GM23338 (cell line): ENCODE measurements at regions not wholly inside any gene's neighbourhood (a gene's known extent, or its start where the extent isn't known, plus 50 kb on each side); places are given as distances from the start of the nearest gene placed in this dataset.

Source experiments
- ATAC-seq: fragments of 200-7000 bp; cut with Tn5 transposase; 3 replicates; pipeline ENCODE4 v1.9.1; 2020
- DNase-seq: peaks from one replicate; pipeline ENCODE4 v3.0.0-alpha.2; 2015; ENCODE audit warnings: low spot score
- H2AFZ ChIP-seq: fragments of 200-600 bp; sonication (generic); 2 replicates; pipeline ENCODE4 v1.8.0; 2016; ENCODE audit warnings: antibody characterized with exemption, mild to moderate bottlenecking, moderate library complexity
- H3F3A ChIP-seq: fragments of 200-600 bp; sonication (generic); replicated peaks from 2 replicates; pipeline ENCODE4 v1.8.0; 2017; ENCODE audit warnings: antibody characterized with exemption, mixed run types, low read depth
- H3K27ac ChIP-seq: fragments of 200-600 bp; sonication (generic); 2 replicates; pipeline ENCODE4 v1.6.1; 2016; ENCODE audit warnings: low read depth
- H3K27me3 ChIP-seq: fragments of 200-600 bp; sonication (generic); 2 replicates; pipeline ENCODE4 v1.8.0; 2016; ENCODE audit warnings: mild to moderate bottlenecking, mixed run types, moderate library complexity; ENCODE audit not compliant: insufficient read depth
- H3K36me3 ChIP-seq: fragments of 200-600 bp; sonication (generic); 2 replicates; pipeline ENCODE4 v1.8.0; 2016; ENCODE audit warnings: mild to moderate bottlenecking; ENCODE audit not compliant: insufficient read depth
- H3K4me1 ChIP-seq: fragments of 200-600 bp; sonication (generic); 2 replicates; pipeline ENCODE4 v1.8.0; 2016; ENCODE audit warnings: mild to moderate bottlenecking, moderate library complexity; ENCODE audit not compliant: insufficient read depth
- H3K4me2 ChIP-seq: fragments of 200-600 bp; sonication (generic); 2 replicates; pipeline ENCODE4 v1.7.1; 2017; ENCODE audit warnings: mixed run types
- H3K4me3 ChIP-seq: fragments of 200-600 bp; sonication (generic); 2 replicates; pipeline ENCODE4 v1.6.1; 2016; ENCODE audit warnings: mixed run types
- H3K79me2 ChIP-seq: fragments of 200-600 bp; sonication (generic); replicated peaks from 2 replicates; pipeline ENCODE4 v1.8.0; 2017; ENCODE audit warnings: mild to moderate bottlenecking; ENCODE audit not compliant: insufficient read depth
- H3K9me2 ChIP-seq: fragments of 200-600 bp; sonication (generic); 2 replicates; pipeline ENCODE4 v1.8.0; 2017; ENCODE audit not compliant: insufficient read depth
- H4K20me1 ChIP-seq: fragments of 200-600 bp; sonication (generic); replicated peaks from 2 replicates; pipeline ENCODE4 v1.8.0; 2017; ENCODE audit warnings: mild to moderate bottlenecking; ENCODE audit not compliant: insufficient read depth
- H3K27ac Mint-ChIP-seq: 2 replicates; pipeline ENCODE4 v1.8.0; 2020; ENCODE audit warnings: inconsistent platforms, mild to moderate bottlenecking, moderate library complexity, mixed read lengths
- H3K27me3 Mint-ChIP-seq: 3 replicates; pipeline ENCODE4 v1.8.0; 2022; ENCODE audit warnings: low read depth, mild to moderate bottlenecking, moderate library complexity, mixed read lengths, inconsistent platforms; ENCODE audit not compliant: insufficient read depth, poor library complexity
- H3K36me3 Mint-ChIP-seq: 3 replicates; pipeline ENCODE4 v1.8.0; 2021; ENCODE audit warnings: low read depth, mild to moderate bottlenecking, inconsistent platforms, moderate library complexity, mixed read lengths
- H3K4me1 Mint-ChIP-seq: 3 replicates; pipeline ENCODE4 v1.8.0; 2020; ENCODE audit warnings: mild to moderate bottlenecking, inconsistent platforms, mixed read lengths
- H3K4me3 Mint-ChIP-seq: 3 replicates; pipeline ENCODE4 v1.8.0; 2021; ENCODE audit warnings: moderate library complexity, mild to moderate bottlenecking, inconsistent platforms, mixed read lengths
- H3K9me3 Mint-ChIP-seq: 3 replicates; pipeline ENCODE4 v1.8.0; 2020; ENCODE audit warnings: moderate library complexity, mild to moderate bottlenecking, inconsistent platforms, mixed read lengths
- CREB1 ChIP-seq: fragments of 250-450 bp; sonication (Bioruptor Pico); IDR thresholded peaks from 2 replicates; pipeline ENCODE4 v1.5.0; 2020; ENCODE audit warnings: low read depth, mild to moderate bottlenecking, moderate library complexity
- CTCF ChIP-seq, 2 experiments: fragments of 200-600 bp in 1 of 2; sonication (generic) in 1 of 2; conservative IDR thresholded peaks; 2 replicates each; pipeline versions ENCODE4 v1.5.1 to v1.6.1; 2016 to 2017; ENCODE audit warnings: antibody characterized with exemption in 2 of 2, low read depth in 2 of 2, mild to moderate bottlenecking in 2 of 2, moderate library complexity in 1 of 2
- ETS1 ChIP-seq: IDR thresholded peaks from 2 replicates; pipeline ENCODE4 v1.6.1; 2016; ENCODE audit warnings: antibody characterized with exemption
- EZH2 ChIP-seq: fragments of 200-600 bp; sonication (generic); IDR thresholded peaks from one replicate; pipeline ENCODE4 v1.8.0; 2017; ENCODE audit warnings: antibody characterized with exemption, mild to moderate bottlenecking, low read depth; ENCODE audit not compliant: unreplicated experiment
- EZH2phosphoT487 ChIP-seq: fragments of 200-600 bp; sonication (generic); IDR thresholded peaks from one replicate; pipeline ENCODE4 v1.8.1; 2018; ENCODE audit warnings: antibody characterized with exemption; ENCODE audit not compliant: unreplicated experiment
- JUNB ChIP-seq: IDR thresholded peaks from one replicate; pipeline ENCODE4 v1.6.1; 2016; ENCODE audit warnings: antibody characterized with exemption; ENCODE audit not compliant: unreplicated experiment
- NANOG ChIP-seq: IDR thresholded peaks from 2 replicates; pipeline ENCODE4 v1.6.1; 2016; ENCODE audit warnings: antibody characterized with exemption, borderline replicate concordance
- POLR2AphosphoS5 ChIP-seq: IDR thresholded peaks from 2 replicates; pipeline ENCODE4 v1.6.1; 2016; ENCODE audit warnings: antibody characterized with exemption, low read depth
- REST ChIP-seq: IDR thresholded peaks from one replicate; pipeline ENCODE4 v1.6.1; 2018; ENCODE audit warnings: antibody characterized with exemption; ENCODE audit not compliant: unreplicated experiment
- STAT1 ChIP-seq: IDR thresholded peaks from one replicate; pipeline ENCODE4 v1.6.1; 2016; ENCODE audit warnings: antibody characterized with exemption; ENCODE audit not compliant: unreplicated experiment
- ZNF114 ChIP-seq: fragments of 250-450 bp; sonication (Bioruptor Pico); IDR thresholded peaks from 2 replicates; pipeline ENCODE4 v1.5.0; 2020; ENCODE audit warnings: mild to moderate bottlenecking, moderate library complexity
- ZNF331 ChIP-seq: fragments of 250-450 bp; sonication (Bioruptor Pico); IDR thresholded peaks from 2 replicates; pipeline ENCODE4 v1.5.0; 2020; ENCODE audit warnings: low read depth, mild to moderate bottlenecking, moderate library complexity
- ZNF462 ChIP-seq: fragments of 250-450 bp; sonication (Bioruptor Pico); IDR thresholded peaks from 2 replicates; pipeline ENCODE4 v1.5.0; 2020; ENCODE audit warnings: mild to moderate bottlenecking, moderate library complexity

GRCh38 chr6:81889377-81890053, 137.0 kb upstream of the TENT5A start:
- no peak overlapping the region for H2AFZ ChIP-seq
- no peak overlapping the region for H3K27ac Mint-ChIP-seq
- H3K27me3 Mint-ChIP-seq: no peaks in the 10 kb centered on the region
- no peaks in the 10 kb centered on the region; the same call in 2 of the 3 replicates for H3K4me1 Mint-ChIP-seq
- no peak overlapping the region for H3K27ac ChIP-seq
- H3K9me3 Mint-ChIP-seq: no peaks in the 10 kb centered on the region
- no peaks in the 10 kb centered on the region for H3K79me2 ChIP-seq
- no peaks in the 10 kb centered on the region for H4K20me1 ChIP-seq
- no peak overlapping the region for H3K4me3 ChIP-seq
- H3F3A ChIP-seq: no peaks in the 10 kb centered on the region
- H3K4me1 ChIP-seq: no peaks in the 10 kb centered on the region
- H3K27me3 ChIP-seq: no peaks in the 10 kb centered on the region
- H3K36me3 Mint-ChIP-seq: no peaks in the 10 kb centered on the region
- DNase-seq (no peak), ATAC-seq (no peak)
- H3K4me2 ChIP-seq: no peak overlapping the region
- TF ChIP-seq EZH2 (no peak), ZNF462 (no peak), NANOG (no peak), POLR2AphosphoS5 (no peak), CTCF (conservative IDR thresholded peaks at IDR 0.05; ENCODE audit: low read depth in 2 of 2) (no peak), STAT1 (no peak), ZNF331 (CRISPR knock-in tag) (no peak), REST (no peak), EZH2phosphoT487 (no peak), ZNF114 (CRISPR knock-in tag) (no peak), JUNB (no peak), CREB1 (CRISPR knock-in tag) (no peak), ETS1 (no peak)
- H3K36me3 ChIP-seq: no peaks in the 10 kb centered on the region
- H3K9me2 ChIP-seq: no peaks in the 10 kb centered on the region
- no peak overlapping the region for H3K4me3 Mint-ChIP-seq
